ENCODE measurements at regions not wholly inside any gene's neighbourhood (a gene's known extent, or its start where the extent isn't known, plus 50 kb on each side); places are given as distances from the start of the nearest gene placed in this dataset.

- Mint-ChIP-seq H3K27me3 (ENCODE audit: low read depth) (no peaks in the 10 kb centered on the region), H3K27ac (no peak overlapping the region), H3K36me3 (no peaks in the 10 kb centered on the region), H3K9me3 (peaks cover 15% of the 10 kb centered on the region), H3K4me3 (no peak overlapping the region), H3K4me1 (no peaks in the 10 kb centered on the region)
- POLR2A ChIA-PET = no interaction called here
- ATAC-seq (no peak), DNase-seq (ENCODE audit: low spot score) (no peak)
- TF ChIP-seq TP53 (CRISPR knock-in tag; IDR thresholded peaks at IDR 0.05) = no peak
- TF ChIP-seq, protein P1, sequence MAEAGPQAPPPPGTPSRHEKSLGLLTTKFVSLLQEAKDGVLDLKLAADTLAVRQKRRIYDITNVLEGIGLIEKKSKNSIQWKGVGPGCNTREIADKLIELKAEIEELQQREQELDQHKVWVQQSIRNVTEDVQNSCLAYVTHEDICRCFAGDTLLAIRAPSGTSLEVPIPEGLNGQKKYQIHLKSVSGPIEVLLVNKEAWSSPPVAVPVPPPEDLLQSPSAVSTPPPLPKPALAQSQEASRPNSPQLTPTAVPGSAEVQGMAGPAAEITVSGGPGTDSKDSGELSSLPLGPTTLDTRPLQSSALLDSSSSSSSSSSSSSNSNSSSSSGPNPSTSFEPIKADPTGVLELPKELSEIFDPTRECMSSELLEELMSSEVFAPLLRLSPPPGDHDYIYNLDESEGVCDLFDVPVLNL (CRISPR knock-in tag; IDR thresholded peaks at IDR 0.05; ENCODE audit: borderline replicate concordance, low read depth) = no peak
- no peak for TF ChIP-seq HMGXB4 (CRISPR knock-in tag; IDR thresholded peaks at IDR 0.05)
- TF ChIP-seq, protein P2, sequence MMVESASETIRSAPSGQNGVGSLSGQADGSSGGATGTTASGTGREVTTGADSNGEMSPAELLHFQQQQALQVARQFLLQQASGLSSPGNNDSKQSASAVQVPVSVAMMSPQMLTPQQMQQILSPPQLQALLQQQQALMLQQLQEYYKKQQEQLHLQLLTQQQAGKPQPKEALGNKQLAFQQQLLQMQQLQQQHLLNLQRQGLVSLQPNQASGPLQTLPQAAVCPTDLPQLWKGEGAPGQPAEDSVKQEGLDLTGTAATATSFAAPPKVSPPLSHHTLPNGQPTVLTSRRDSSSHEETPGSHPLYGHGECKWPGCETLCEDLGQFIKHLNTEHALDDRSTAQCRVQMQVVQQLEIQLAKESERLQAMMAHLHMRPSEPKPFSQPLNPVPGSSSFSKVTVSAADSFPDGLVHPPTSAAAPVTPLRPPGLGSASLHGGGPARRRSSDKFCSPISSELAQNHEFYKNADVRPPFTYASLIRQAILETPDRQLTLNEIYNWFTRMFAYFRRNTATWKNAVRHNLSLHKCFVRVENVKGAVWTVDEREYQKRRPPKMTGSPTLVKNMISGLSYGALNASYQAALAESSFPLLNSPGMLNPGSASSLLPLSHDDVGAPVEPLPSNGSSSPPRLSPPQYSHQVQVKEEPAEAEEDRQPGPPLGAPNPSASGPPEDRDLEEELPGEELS (CRISPR knock-in tag; IDR thresholded peaks at IDR 0.05) = no peak
- no peak for TF ChIP-seq IRF2 (CRISPR knock-in tag; IDR thresholded peaks at IDR 0.05; ENCODE audit: borderline replicate concordance, low read depth)
- no peak for TF ChIP-seq ZNF232 (CRISPR knock-in tag; IDR thresholded peaks at IDR 0.05)
- TF ChIP-seq CBFB (CRISPR knock-in tag; IDR thresholded peaks at IDR 0.05; ENCODE audit: low read depth) = no peak
- no peak for TF ChIP-seq NFATC4 (CRISPR knock-in tag; IDR thresholded peaks at IDR 0.05)
- no peak for TF ChIP-seq TCF7 (CRISPR knock-in tag; IDR thresholded peaks at IDR 0.05; ENCODE audit: low read depth)
- TF ChIP-seq KAT7 (CRISPR knock-in tag; IDR thresholded peaks at IDR 0.05; ENCODE audit: borderline replicate concordance) = no peak
- no peak for TF ChIP-seq ZNF219 (CRISPR knock-in tag; IDR thresholded peaks at IDR 0.05; ENCODE audit: borderline replicate concordance)
- no peak for TF ChIP-seq PRRX2 (CRISPR knock-in tag; IDR thresholded peaks at IDR 0.05)
- no peak for TF ChIP-seq CREB1 (CRISPR knock-in tag; IDR thresholded peaks at IDR 0.05)
- TF ChIP-seq, protein P3, sequence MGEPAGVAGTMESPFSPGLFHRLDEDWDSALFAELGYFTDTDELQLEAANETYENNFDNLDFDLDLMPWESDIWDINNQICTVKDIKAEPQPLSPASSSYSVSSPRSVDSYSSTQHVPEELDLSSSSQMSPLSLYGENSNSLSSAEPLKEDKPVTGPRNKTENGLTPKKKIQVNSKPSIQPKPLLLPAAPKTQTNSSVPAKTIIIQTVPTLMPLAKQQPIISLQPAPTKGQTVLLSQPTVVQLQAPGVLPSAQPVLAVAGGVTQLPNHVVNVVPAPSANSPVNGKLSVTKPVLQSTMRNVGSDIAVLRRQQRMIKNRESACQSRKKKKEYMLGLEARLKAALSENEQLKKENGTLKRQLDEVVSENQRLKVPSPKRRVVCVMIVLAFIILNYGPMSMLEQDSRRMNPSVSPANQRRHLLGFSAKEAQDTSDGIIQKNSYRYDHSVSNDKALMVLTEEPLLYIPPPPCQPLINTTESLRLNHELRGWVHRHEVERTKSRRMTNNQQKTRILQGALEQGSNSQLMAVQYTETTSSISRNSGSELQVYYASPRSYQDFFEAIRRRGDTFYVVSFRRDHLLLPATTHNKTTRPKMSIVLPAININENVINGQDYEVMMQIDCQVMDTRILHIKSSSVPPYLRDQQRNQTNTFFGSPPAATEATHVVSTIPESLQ (CRISPR knock-in tag; IDR thresholded peaks at IDR 0.05) = no peak
- no peak for TF ChIP-seq ZNF138 (CRISPR knock-in tag; conservative IDR thresholded peaks at IDR 0.05)
- no peak for TF ChIP-seq ZNF416 (CRISPR knock-in tag; IDR thresholded peaks at IDR 0.05)
- TF ChIP-seq, protein P4, sequence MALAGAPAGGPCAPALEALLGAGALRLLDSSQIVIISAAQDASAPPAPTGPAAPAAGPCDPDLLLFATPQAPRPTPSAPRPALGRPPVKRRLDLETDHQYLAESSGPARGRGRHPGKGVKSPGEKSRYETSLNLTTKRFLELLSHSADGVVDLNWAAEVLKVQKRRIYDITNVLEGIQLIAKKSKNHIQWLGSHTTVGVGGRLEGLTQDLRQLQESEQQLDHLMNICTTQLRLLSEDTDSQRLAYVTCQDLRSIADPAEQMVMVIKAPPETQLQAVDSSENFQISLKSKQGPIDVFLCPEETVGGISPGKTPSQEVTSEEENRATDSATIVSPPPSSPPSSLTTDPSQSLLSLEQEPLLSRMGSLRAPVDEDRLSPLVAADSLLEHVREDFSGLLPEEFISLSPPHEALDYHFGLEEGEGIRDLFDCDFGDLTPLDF (CRISPR knock-in tag; IDR thresholded peaks at IDR 0.05) = no peak
- no peak for TF ChIP-seq TEAD4 (CRISPR knock-in tag; IDR thresholded peaks at IDR 0.05)
- no peak for TF ChIP-seq ZMAT4 (CRISPR knock-in tag; IDR thresholded peaks at IDR 0.05)
- no peak for TF ChIP-seq SMAD4 (CRISPR knock-in tag; IDR thresholded peaks at IDR 0.05)
- CTCF ChIA-PET = no interaction called here
Observed at GRCh38 chr2:129464631-129465030, 514.8 kb upstream of the RAB6C start.
